HCT116 (cell line): ENCODE measurements at regions not wholly inside any gene's neighbourhood (a gene's known extent, or its start where the extent isn't known, plus 50 kb on each side); places are given as distances from the start of the nearest gene placed in this dataset.

ENCODE experiments used
- EZH2 ChIP-seq: fragments of 200-600 bp; sonication (generic); IDR thresholded peaks from 2 replicates; pipeline ENCODE4 v1.6.1; 2017; ENCODE audit warnings: antibody characterized with exemption, mixed run types
- POLR2AphosphoS5 ChIP-seq: IDR thresholded peaks from 2 replicates; pipeline ENCODE4 v1.6.1; 2011; ENCODE audit warnings: mild to moderate bottlenecking, low read depth, low read length, moderate library complexity
- TF ChIP-seq, protein P1 (sequence below), 3 experiments: fragments of 200-600 bp in 1 of 3; sonication (generic) in 1 of 3; IDR thresholded peaks in 2 of 3; conservative IDR thresholded peaks in 1 of 3; 2 replicates each; pipeline ENCODE4 v1.5.1; 2012 to 2017; ENCODE audit warnings: low read depth in 2 of 3, low read length in 2 of 3, antibody characterized with exemption in 1 of 3, borderline replicate concordance in 1 of 3, control low read depth in 1 of 3, mild to moderate bottlenecking in 1 of 3, mixed read lengths in 1 of 3, mixed run types in 1 of 3, moderate library complexity in 1 of 3; ENCODE audit not compliant: insufficient read depth in 1 of 3

DNA sequence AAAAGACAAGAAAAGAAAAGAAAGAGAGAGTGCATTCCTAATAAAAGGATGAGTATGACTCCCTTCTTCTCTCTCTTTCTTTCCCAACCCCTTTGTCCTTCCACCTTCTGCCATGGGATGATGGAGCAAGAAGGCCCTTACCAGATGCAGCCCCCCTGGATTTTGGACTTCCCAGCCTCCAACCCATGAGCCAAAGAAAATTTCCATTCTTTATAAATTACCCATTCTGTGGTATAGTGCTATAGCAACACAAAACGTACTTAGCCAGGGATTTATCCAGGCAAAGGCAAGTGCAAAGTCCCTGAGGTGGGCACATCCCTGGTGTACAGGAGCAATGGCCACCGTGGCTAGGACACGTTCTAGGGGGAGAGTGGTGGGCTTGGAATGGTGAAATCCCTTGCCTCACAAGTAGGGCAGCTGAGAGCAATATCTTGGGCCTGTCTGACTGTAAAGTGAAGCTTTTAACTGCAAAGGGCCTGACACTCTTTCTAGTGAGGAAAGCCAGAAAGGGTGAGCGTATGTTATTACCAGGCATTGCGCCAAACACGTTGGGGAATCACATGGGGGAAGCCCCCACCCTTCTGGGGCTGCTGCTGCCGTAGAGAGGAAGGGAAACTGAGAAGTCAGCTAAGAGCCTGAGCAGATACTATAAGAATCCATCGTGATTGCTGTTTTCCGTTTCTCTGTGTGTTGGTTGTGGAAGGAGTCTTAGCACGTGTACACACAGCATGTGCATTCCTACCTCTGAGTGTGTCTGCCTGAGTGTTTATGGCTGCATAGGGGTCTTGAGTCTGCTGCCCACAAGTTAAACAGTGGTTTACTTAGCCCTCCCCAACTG is 50.7 kb upstream of the SIRPA start:
- TF ChIP-seq, protein P1, sequence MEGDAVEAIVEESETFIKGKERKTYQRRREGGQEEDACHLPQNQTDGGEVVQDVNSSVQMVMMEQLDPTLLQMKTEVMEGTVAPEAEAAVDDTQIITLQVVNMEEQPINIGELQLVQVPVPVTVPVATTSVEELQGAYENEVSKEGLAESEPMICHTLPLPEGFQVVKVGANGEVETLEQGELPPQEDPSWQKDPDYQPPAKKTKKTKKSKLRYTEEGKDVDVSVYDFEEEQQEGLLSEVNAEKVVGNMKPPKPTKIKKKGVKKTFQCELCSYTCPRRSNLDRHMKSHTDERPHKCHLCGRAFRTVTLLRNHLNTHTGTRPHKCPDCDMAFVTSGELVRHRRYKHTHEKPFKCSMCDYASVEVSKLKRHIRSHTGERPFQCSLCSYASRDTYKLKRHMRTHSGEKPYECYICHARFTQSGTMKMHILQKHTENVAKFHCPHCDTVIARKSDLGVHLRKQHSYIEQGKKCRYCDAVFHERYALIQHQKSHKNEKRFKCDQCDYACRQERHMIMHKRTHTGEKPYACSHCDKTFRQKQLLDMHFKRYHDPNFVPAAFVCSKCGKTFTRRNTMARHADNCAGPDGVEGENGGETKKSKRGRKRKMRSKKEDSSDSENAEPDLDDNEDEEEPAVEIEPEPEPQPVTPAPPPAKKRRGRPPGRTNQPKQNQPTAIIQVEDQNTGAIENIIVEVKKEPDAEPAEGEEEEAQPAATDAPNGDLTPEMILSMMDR (IDR thresholded peaks at IDR 0.05 in 2 of 3, conservative IDR thresholded peaks at IDR 0.05 in 1 of 3; ENCODE audit: borderline replicate concordance in 1 of 3, insufficient read depth in 1 of 3, low read depth in 2 of 3, low read length in 2 of 3) = no peak
- TF ChIP-seq EZH2 (no peak), POLR2AphosphoS5 (no peak)
